T-cell (primary cell): ENCODE measurements at regions not wholly inside any gene's neighbourhood (a gene's known extent, or its start where the extent isn't known, plus 50 kb on each side); places are given as distances from the start of the nearest gene placed in this dataset.

Experiments used
- ATAC-seq, 4 experiments: fragments of 200-7000 bp in 3 of 4; fragments of 150-1000 bp in 1 of 4; cut with Tn5 transposase; replicated peaks in 1 of 4; 1 replicate in 3 of 4; 2 replicates in 1 of 4; pipeline ENCODE4 v1.10.0; 2021; ENCODE audit warnings: moderate library complexity in 3 of 4, mild to moderate bottlenecking in 2 of 4, moderate number of reproducible peaks in 1 of 4
- CTCF ChIA-PET, 2 donors: fragments of 300-600 bp; sonication (Branson Sonifier 250); formaldehyde crosslinking; loops; one replicate each; lab custom pipeline; 2022; ENCODE audit warnings: antibody characterized with exemption in 2 of 2; lab: Charles Lee
- POLR2A ChIA-PET, 2 donors: fragments of 300-600 bp; sonication (Branson Sonifier 250); formaldehyde crosslinking; loops; one replicate each; lab custom pipeline; 2022; ENCODE audit warnings: antibody characterized with exemption in 2 of 2; lab: Charles Lee
- DNase-seq, 35 experiments: peaks; one replicate each; pipeline versions ENCODE4 v3.0.0 to v3.0.0-alpha.2; 2013 to 2023
- H3K27ac ChIP-seq: one replicate; pipeline ENCODE4 v1.5.1; 2013; ENCODE audit warnings: low read length
- H3K27me3 ChIP-seq, 2 experiments: replicated peaks in 1 of 2; 1 replicate in 1 of 2; 2 replicates in 1 of 2; pipeline versions ENCODE4 v1.6.1 to v1.7.0; 2013; ENCODE audit warnings: low read length in 1 of 2, mixed read lengths in 1 of 2; ENCODE audit not compliant: control insufficient read depth in 2 of 2, insufficient read depth in 2 of 2; ENCODE audit errors: extremely low read depth in 1 of 2
- H3K36me3 ChIP-seq, 2 donors: 1 replicate in 1 of 2; 2 replicates in 1 of 2; pipeline versions ENCODE4 v1.6.1 to v1.7.0; 2013; ENCODE audit warnings: low read length in 1 of 2; ENCODE audit not compliant: control insufficient read depth in 2 of 2, insufficient read depth in 1 of 2; ENCODE audit errors: extremely low read depth in 1 of 2
- H3K4me1 ChIP-seq, 2 experiments: 1 replicate in 1 of 2; 2 replicates in 1 of 2; pipeline versions ENCODE4 v1.6.1 to v1.7.0; 2013; ENCODE audit warnings: low read length in 2 of 2, mixed read lengths in 1 of 2; ENCODE audit not compliant: insufficient read depth in 2 of 2, control insufficient read depth in 1 of 2; ENCODE audit errors: extremely low read depth in 1 of 2
- H3K4me3 ChIP-seq, 2 donors: 1 replicate in 1 of 2; 2 replicates in 1 of 2; pipeline versions ENCODE4 v1.5.1 to v1.7.0; 2013; ENCODE audit warnings: mild to moderate bottlenecking in 2 of 2, low read length in 1 of 2, moderate library complexity in 1 of 2; ENCODE audit not compliant: control insufficient read depth in 1 of 2; ENCODE audit errors: extremely low read depth in 1 of 2
- H3K9me3 ChIP-seq: 2 replicates; pipeline ENCODE4 v1.7.0; 2013
- H3K27ac Mint-ChIP-seq, 2 donors: one replicate each; pipeline ENCODE4 v1.8.0; 2020 to 2021; ENCODE audit warnings: mild to moderate bottlenecking in 2 of 2, mixed read lengths in 2 of 2
- H3K27me3 Mint-ChIP-seq, 2 donors: one replicate each; pipeline ENCODE4 v1.8.0; 2021 to 2022; ENCODE audit warnings: mixed read lengths in 2 of 2
- H3K36me3 Mint-ChIP-seq: one replicate; pipeline ENCODE4 v1.8.0; 2021; ENCODE audit warnings: mixed read lengths
- H3K4me1 Mint-ChIP-seq, 3 donors: one replicate each; pipeline ENCODE4 v1.8.0; 2020 to 2022; ENCODE audit warnings: mixed read lengths in 3 of 3, mild to moderate bottlenecking in 1 of 3
- H3K4me3 Mint-ChIP-seq, 3 donors: one replicate each; pipeline ENCODE4 v1.8.0; 2020 to 2022; ENCODE audit warnings: mild to moderate bottlenecking in 3 of 3, mixed read lengths in 3 of 3, moderate library complexity in 3 of 3
- H3K9me3 Mint-ChIP-seq, 3 donors: one replicate each; pipeline ENCODE4 v1.8.0; 2020 to 2022; ENCODE audit warnings: mixed read lengths in 3 of 3
- WGBS: methylation state at CpG from one replicate; pipeline ENCODE4 v1.1.5; 2013; ENCODE audit warnings: missing lambda C conversion rate; ENCODE audit not compliant: insufficient coverage; 5-methylcytosine and 5-hydroxymethylcytosine counted together

DNA sequence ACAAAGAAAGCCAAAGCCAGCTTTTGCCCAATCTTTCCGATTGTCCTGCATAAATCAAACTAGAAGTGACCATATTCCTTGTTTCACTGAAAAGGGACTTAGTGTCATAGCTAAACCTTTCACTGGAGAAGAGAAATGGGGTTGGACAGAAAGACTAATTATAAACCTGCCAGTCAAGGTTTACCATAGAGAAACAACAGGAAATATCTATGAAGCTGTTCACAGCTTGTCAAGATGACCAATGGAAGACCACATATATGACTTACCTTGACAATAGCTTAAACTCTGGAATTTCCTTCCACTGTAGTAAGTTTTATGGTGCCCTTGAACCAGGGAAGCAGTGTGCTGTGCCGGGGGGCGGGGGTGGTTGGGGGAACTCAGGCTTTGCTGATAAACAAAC is 107.7 kb upstream of the PHACTR1 start:
- DNase-seq, result no peak
- no peak for ATAC-seq
- WGBS, result no CpG with 5 or more reads among the region's 3 CpGs
- Mint-ChIP-seq H3K36me3 (no peaks in the 10 kb centered on the region), H3K4me3 (no peak overlapping the region), H3K9me3 (no peaks in the 10 kb centered on the region), H3K27ac (no peak overlapping the region), H3K4me1 (peaks cover 0 to 2% (median 0%) of the 10 kb centered on the region in 3 donors), H3K27me3 (peaks cover 11 to 31% of the 10 kb centered on the region in 2 donors)
- H3K36me3 ChIP-seq, result no peaks in the 10 kb centered on the region
- no peaks in the 10 kb centered on the region for H3K4me1 ChIP-seq
- ChIA-PET CTCF (interaction anchor here in 1 of 2 donors (0.7 kb wide), 1 partner anchor 913 kb away, joined by 3 read pairs; no protein-coding TSS in a partner anchor), POLR2A (no interaction called here)
- no peak overlapping the region for H3K27ac ChIP-seq
- H3K4me3 ChIP-seq, result no peak overlapping the region
- H3K27me3 ChIP-seq, result peaks cover 0 to 4% of the 10 kb centered on the region in 2 experiments
- H3K9me3 ChIP-seq, result no peaks in the 10 kb centered on the region

DNA sequence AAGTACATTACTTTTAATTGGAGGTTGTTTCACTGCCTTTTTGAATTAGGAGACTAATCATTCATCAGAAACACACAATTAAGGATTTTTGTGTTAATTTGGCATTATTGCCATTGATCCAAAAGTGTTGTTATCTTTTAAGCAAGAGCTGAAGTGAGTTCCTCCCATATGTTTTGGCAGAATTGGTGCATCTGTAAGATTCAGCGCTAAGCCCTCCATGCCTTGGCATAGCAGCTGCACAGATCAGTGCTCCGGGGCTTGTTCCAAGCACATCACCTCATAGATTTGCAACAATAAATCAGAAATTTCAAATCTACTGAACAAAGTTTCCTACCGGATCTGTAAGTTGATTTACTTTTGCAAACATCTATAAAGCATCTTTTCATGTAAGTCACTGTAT is 106.8 kb upstream of the PHACTR1 start:
- no peak overlapping the region for H3K4me3 ChIP-seq
- no peak for DNase-seq
- Mint-ChIP-seq H3K4me3 (no peak overlapping the region), H3K4me1 (peaks cover 0 to 2% (median 0%) of the 10 kb centered on the region in 3 donors), H3K27ac (no peak overlapping the region), H3K9me3 (no peaks in the 10 kb centered on the region), H3K27me3 (peaks cover 11 to 31% of the 10 kb centered on the region in 2 donors), H3K36me3 (no peaks in the 10 kb centered on the region)
- no peaks in the 10 kb centered on the region for H3K4me1 ChIP-seq
- 83% methylated on average over 1 of the region's 3 CpGs for WGBS
- H3K9me3 ChIP-seq, result no peaks in the 10 kb centered on the region
- no peak overlapping the region for H3K27ac ChIP-seq
- ChIA-PET POLR2A (no interaction called here), CTCF (interaction anchor here in 1 of 2 donors (0.6 kb wide), 1 partner anchor 246 kb away, joined by 4 read pairs; no protein-coding TSS in a partner anchor)
- H3K27me3 ChIP-seq, result peaks cover 0 to 4% of the 10 kb centered on the region in 2 experiments
- no peaks in the 10 kb centered on the region for H3K36me3 ChIP-seq
- ATAC-seq, result no peak

GRCh38 chr6:12610862-12611261 is 105.7 kb upstream of the PHACTR1 start:
- H3K4me3 Mint-ChIP-seq, result no peak overlapping the region
- H3K9me3 ChIP-seq, result no peaks in the 10 kb centered on the region
- no peak for ATAC-seq
- WGBS, result 76% methylated on average over 4 of the region's 5 CpGs
- peaks cover 11 to 28% of the 10 kb centered on the region in 2 donors for H3K27me3 Mint-ChIP-seq
- CTCF ChIA-PET, result no interaction called here
- H3K27ac ChIP-seq, result no peak overlapping the region
- peaks cover 0 to 4% of the 10 kb centered on the region in 2 experiments for H3K27me3 ChIP-seq
- H3K9me3 Mint-ChIP-seq, result no peaks in the 10 kb centered on the region
- no peaks in the 10 kb centered on the region for H3K36me3 ChIP-seq
- H3K27ac Mint-ChIP-seq, result no peak overlapping the region
- peaks cover 0 to under 1% (median 0%) of the 10 kb centered on the region in 3 donors for H3K4me1 Mint-ChIP-seq
- no peaks in the 10 kb centered on the region for H3K4me1 ChIP-seq
- no peaks in the 10 kb centered on the region for H3K36me3 Mint-ChIP-seq
- POLR2A ChIA-PET, result no interaction called here
- DNase-seq, result no peak
- H3K4me3 ChIP-seq, result no peak overlapping the region

DNA sequence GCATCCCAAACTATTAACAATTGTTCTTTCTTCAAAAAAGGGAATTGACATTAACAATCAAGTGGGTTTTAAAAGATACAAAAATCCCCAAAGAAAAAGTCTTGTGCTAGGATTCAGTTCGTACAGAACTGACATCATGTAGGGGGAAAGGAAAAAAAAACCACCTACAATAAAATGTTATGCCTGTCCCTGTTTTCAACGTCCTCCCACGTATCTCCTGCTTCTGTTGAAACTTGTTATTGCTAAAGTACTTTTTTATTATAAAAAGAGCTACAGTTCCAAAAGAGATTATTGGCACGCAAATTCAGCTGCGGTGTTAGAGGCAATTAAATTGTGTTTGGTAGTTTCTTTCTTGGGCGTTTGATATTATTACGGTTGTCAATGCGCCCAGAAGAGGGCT is 102.8 kb upstream of the PHACTR1 start:
- no peaks in the 10 kb centered on the region for H3K27me3 ChIP-seq
- no peak overlapping the region for H3K4me3 Mint-ChIP-seq

GRCh38 chr6:12614456-12614855 is 102.1 kb upstream of the PHACTR1 start:
- Histone ChIP-seq H3K9me3 (no peaks in the 10 kb centered on the region), H3K4me3 (no peak overlapping the region), H3K36me3 (no peaks in the 10 kb centered on the region), H3K4me1 (no peaks in the 10 kb centered on the region), H3K27me3 (no peaks in the 10 kb centered on the region), H3K27ac (no peak overlapping the region)
- peaks cover 4 to 18% of the 10 kb centered on the region in 2 donors for H3K27me3 Mint-ChIP-seq
- POLR2A ChIA-PET, result no interaction called here
- no peaks in the 10 kb centered on the region for H3K36me3 Mint-ChIP-seq
- no peaks in the 10 kb centered on the region for H3K9me3 Mint-ChIP-seq
- DNase-seq, result no peak
- H3K4me1 Mint-ChIP-seq, result no peaks in the 10 kb centered on the region
- WGBS, result 60% methylated on average over 2 of the region's 6 CpGs
- CTCF ChIA-PET, result no interaction called here
- H3K27ac Mint-ChIP-seq, result no peak overlapping the region
- no peak overlapping the region for H3K4me3 Mint-ChIP-seq
- ATAC-seq, result no peak

More for the DNA sequence above, 102.8 kb upstream of the PHACTR1 start:
- no peaks in the 10 kb centered on the region for H3K36me3 ChIP-seq
- no peaks in the 10 kb centered on the region for H3K4me1 Mint-ChIP-seq
- ChIA-PET CTCF (no interaction called here), POLR2A (no interaction called here)
- H3K4me3 ChIP-seq, result no peak overlapping the region
- DNase-seq (no peak), ATAC-seq (no peak)
- H3K36me3 Mint-ChIP-seq, result no peaks in the 10 kb centered on the region
- no CpG with 5 or more reads among the region's 8 CpGs for WGBS
- peaks cover 6 to 21% of the 10 kb centered on the region in 2 donors for H3K27me3 Mint-ChIP-seq
- H3K4me1 ChIP-seq, result no peaks in the 10 kb centered on the region
- no peaks in the 10 kb centered on the region for H3K9me3 ChIP-seq
- no peaks in the 10 kb centered on the region for H3K9me3 Mint-ChIP-seq
- no peak overlapping the region for H3K27ac Mint-ChIP-seq
- H3K27ac ChIP-seq, result no peak overlapping the region

- Mint-ChIP-seq H3K27ac (no peak overlapping the region), H3K36me3 (no peaks in the 10 kb centered on the region), H3K4me1 (no peaks in the 10 kb centered on the region), H3K9me3 (no peaks in the 10 kb centered on the region), H3K4me3 (no peak overlapping the region), H3K27me3 (peaks cover 4 to 7% of the 10 kb centered on the region in 2 donors)
- Histone ChIP-seq H3K27ac (no peak overlapping the region), H3K36me3 (no peaks in the 10 kb centered on the region), H3K4me3 (no peak overlapping the region), H3K4me1 (no peaks in the 10 kb centered on the region), H3K27me3 (no peaks in the 10 kb centered on the region), H3K9me3 (no peaks in the 10 kb centered on the region)
- WGBS, result 77% methylated on average over 4 of the region's 6 CpGs
- ChIA-PET POLR2A (no interaction called here), CTCF (no interaction called here)
- ATAC-seq (no peak), DNase-seq (no peak)
These were observed 98.3 kb upstream of the PHACTR1 start for GRCh38 chr6:12618296-12618695.

GRCh38 chr6:12621754-12622153 is 94.8 kb upstream of the PHACTR1 start:
- H3K36me3 ChIP-seq, result no peaks in the 10 kb centered on the region
- no CpG with 5 or more reads among the region's 5 CpGs for WGBS
- H3K27ac Mint-ChIP-seq, result no peak overlapping the region
- H3K4me3 Mint-ChIP-seq, result no peak overlapping the region
- ChIA-PET CTCF (no interaction called here), POLR2A (no interaction called here)
- peaks cover 1 to 10% of the 10 kb centered on the region in 2 donors for H3K27me3 Mint-ChIP-seq
- ATAC-seq (no peak), DNase-seq (no peak)
- H3K9me3 Mint-ChIP-seq, result no peaks in the 10 kb centered on the region
- no peaks in the 10 kb centered on the region for H3K4me1 ChIP-seq
- H3K4me1 Mint-ChIP-seq, result no peaks in the 10 kb centered on the region
- no peak overlapping the region for H3K4me3 ChIP-seq
- no peak overlapping the region for H3K27ac ChIP-seq
- H3K36me3 Mint-ChIP-seq, result no peaks in the 10 kb centered on the region
- no peaks in the 10 kb centered on the region for H3K9me3 ChIP-seq
- no peaks in the 10 kb centered on the region for H3K27me3 ChIP-seq
